ENCODE measurements at regions not wholly inside any gene's neighbourhood (a gene's known extent, or its start where the extent isn't known, plus 50 kb on each side); places are given as distances from the start of the nearest gene placed in this dataset.

GRCh38 chr2:200042944-200043343 lies 87.6 kb downstream of the MAIP1 start:
- DNase-seq = peak in 1 of 2 experiments; percentile 57
- peaks cover 47% of the 10 kb centered on the region for H3K4me1 ChIP-seq
- peak overlapping the region; percentile 71 for H3K27ac ChIP-seq
- H3K27me3 ChIP-seq = no peaks in the 10 kb centered on the region
- no peak overlapping the region for H3K4me3 ChIP-seq
- peaks cover 24% of the 10 kb centered on the region for H3K9me3 ChIP-seq (replicated peaks)
- H3K36me3 ChIP-seq = no peaks in the 10 kb centered on the region

- Histone ChIP-seq H3K36me3 (no peaks in the 10 kb centered on the region), H3K4me3 (no peak overlapping the region)
- DNase-seq = no peak
These were observed 89.1 kb downstream of the MAIP1 start for GRCh38 chr2:200044453-200044852.

GRCh38 chr2:200048421-200048820 lies 93.0 kb downstream of the MAIP1 start:
- Histone ChIP-seq H3K4me3 (no peak overlapping the region), H3K27ac (no peak overlapping the region), H3K9me3 (replicated peaks) (peaks cover 24% of the 10 kb centered on the region), H3K36me3 (0 out of 2 replicates have a peak, but pooled peaks cover 2% of the 10 kb centered on the region), H3K27me3 (no peaks in the 10 kb centered on the region), H3K4me1 (peaks cover 34% of the 10 kb centered on the region)
- no peak for DNase-seq

More at GRCh38 chr2:200044453-200044852, 89.1 kb downstream of the MAIP1 start:
- no peaks in the 10 kb centered on the region for H3K27me3 ChIP-seq
- H3K27ac ChIP-seq = no peak overlapping the region
- peaks cover 41% of the 10 kb centered on the region for H3K4me1 ChIP-seq
- peaks cover 24% of the 10 kb centered on the region for H3K9me3 ChIP-seq (replicated peaks)

GRCh38 chr2:200049086-200049485 lies 93.7 kb downstream of the MAIP1 start:
- no peak overlapping the region for H3K4me3 ChIP-seq
- no peaks in the 10 kb centered on the region for H3K27me3 ChIP-seq
- no peak for DNase-seq
- peaks cover 21% of the 10 kb centered on the region for H3K9me3 ChIP-seq (replicated peaks)
- H3K27ac ChIP-seq = no peak overlapping the region
- 0 out of 2 replicates have a peak, but pooled peaks cover 2% of the 10 kb centered on the region for H3K36me3 ChIP-seq
- peaks cover 32% of the 10 kb centered on the region for H3K4me1 ChIP-seq

GRCh38 chr2:200050921-200051610 lies 95.7 kb downstream of the MAIP1 start:
- Histone ChIP-seq H3K4me1 (peaks cover 32% of the 10 kb centered on the region), H3K27ac (peak overlapping the region; percentile 95), H3K9me3 (replicated peaks) (peaks cover 5% of the 10 kb centered on the region; the same call in 1 of the 2 replicates), H3K36me3 (0 out of 2 replicates have a peak, but pooled peaks cover 2% of the 10 kb centered on the region), H3K4me3 (no peak overlapping the region), H3K27me3 (no peaks in the 10 kb centered on the region)
- DNase-seq = peak; percentile 60 to 75

GRCh38 chr2:200051611-200051945 lies 96.2 kb downstream of the MAIP1 start:
- Histone ChIP-seq H3K27ac (peak overlapping the region; percentile 95), H3K4me3 (no peak overlapping the region)

GRCh38 chr2:200052627-200053026 lies 97.2 kb downstream of the MAIP1 start:
- H3K9me3 ChIP-seq (replicated peaks) = peaks cover 10% of the 10 kb centered on the region
- DNase-seq = no peak
- no peak overlapping the region for H3K4me3 ChIP-seq
- 0 out of 2 replicates have a peak, but pooled peaks cover 2% of the 10 kb centered on the region for H3K36me3 ChIP-seq
- H3K27ac ChIP-seq = peak overlapping the region; percentile 95
- no peaks in the 10 kb centered on the region for H3K27me3 ChIP-seq
- peaks cover 32% of the 10 kb centered on the region for H3K4me1 ChIP-seq

More at GRCh38 chr2:200051611-200051945, 96.2 kb downstream of the MAIP1 start:
- Histone ChIP-seq H3K4me1 (peaks cover 32% of the 10 kb centered on the region), H3K27me3 (no peaks in the 10 kb centered on the region), H3K9me3 (replicated peaks) (0 out of 2 replicates have a peak, but pooled peaks cover 4% of the 10 kb centered on the region), H3K36me3 (0 out of 2 replicates have a peak, but pooled peaks cover 2% of the 10 kb centered on the region)
- DNase-seq = peak; percentile 61 to 91

GRCh38 chr2:200054681-200055468 lies 99.5 kb downstream of the MAIP1 start:
- H3K4me1 ChIP-seq = peaks cover 28% of the 10 kb centered on the region

GRCh38 chr2:200056105-200056504 lies 100.7 kb downstream of the MAIP1 start:
- DNase-seq = no peak
- H3K36me3 ChIP-seq = 0 out of 2 replicates have a peak, but pooled peaks cover 2% of the 10 kb centered on the region
- H3K27ac ChIP-seq = no peak overlapping the region

More at GRCh38 chr2:200054681-200055468, 99.5 kb downstream of the MAIP1 start:
- DNase-seq = no peak
- H3K9me3 ChIP-seq (replicated peaks) = peaks cover 25% of the 10 kb centered on the region
- no peak overlapping the region for H3K4me3 ChIP-seq
- H3K27me3 ChIP-seq = no peaks in the 10 kb centered on the region
- H3K27ac ChIP-seq = no peak overlapping the region
- H3K36me3 ChIP-seq = 0 out of 2 replicates have a peak, but pooled peaks cover 2% of the 10 kb centered on the region

GRCh38 chr2:200063155-200063554 lies 107.8 kb downstream of the MAIP1 start:
- peaks cover 13% of the 10 kb centered on the region for H3K9me3 ChIP-seq (replicated peaks)
- no peaks in the 10 kb centered on the region for H3K36me3 ChIP-seq
- H3K4me1 ChIP-seq = peaks cover 57% of the 10 kb centered on the region
- peak overlapping the region; percentile 96 for H3K27ac ChIP-seq
- H3K4me3 ChIP-seq = no peak overlapping the region
- no peaks in the 10 kb centered on the region for H3K27me3 ChIP-seq
- DNase-seq = no peak

More at GRCh38 chr2:200056105-200056504, 100.7 kb downstream of the MAIP1 start:
- Histone ChIP-seq H3K9me3 (replicated peaks) (peaks cover 27% of the 10 kb centered on the region), H3K4me1 (peaks cover 27% of the 10 kb centered on the region), H3K27me3 (no peaks in the 10 kb centered on the region), H3K4me3 (no peak overlapping the region)

- H3K27ac ChIP-seq = peak overlapping the region; percentile 96
- peak in 1 of 2 experiments; percentile 73 for DNase-seq
- H3K36me3 ChIP-seq = no peaks in the 10 kb centered on the region
- H3K4me3 ChIP-seq = peak overlapping the region; percentile 58
- peaks cover 2% of the 10 kb centered on the region for H3K9me3 ChIP-seq (replicated peaks)
- peaks cover 55% of the 10 kb centered on the region for H3K4me1 ChIP-seq
- no peaks in the 10 kb centered on the region for H3K27me3 ChIP-seq
These were observed 109.5 kb downstream of the MAIP1 start for GRCh38 chr2:200064879-200065278.

- Histone ChIP-seq H3K4me1 (peaks cover 49% of the 10 kb centered on the region), H3K4me3 (peak overlapping the region; percentile 58), H3K27me3 (no peaks in the 10 kb centered on the region), H3K9me3 (replicated peaks) (no peaks in the 10 kb centered on the region; the same call in 1 of the 2 replicates), H3K27ac (peak overlapping the region; percentile 96), H3K36me3 (no peaks in the 10 kb centered on the region)
- DNase-seq = peak; percentile 79 to 96
These were observed 110.1 kb downstream of the MAIP1 start for GRCh38 chr2:200065477-200065876.

GRCh38 chr2:200066417-200066816 lies 111.0 kb downstream of the MAIP1 start:
- H3K9me3 ChIP-seq (replicated peaks) = no peaks in the 10 kb centered on the region; the same call in 1 of the 2 replicates
- no peak for DNase-seq
- H3K27ac ChIP-seq = peak overlapping the region; percentile 96
- no peaks in the 10 kb centered on the region for H3K27me3 ChIP-seq
- no peak overlapping the region for H3K4me3 ChIP-seq
- H3K4me1 ChIP-seq = peaks cover 45% of the 10 kb centered on the region
- H3K36me3 ChIP-seq = no peaks in the 10 kb centered on the region

GRCh38 chr2:200068642-200069041 lies 113.3 kb downstream of the MAIP1 start:
- Histone ChIP-seq H3K9me3 (replicated peaks) (no peaks in the 10 kb centered on the region), H3K27ac (no peak overlapping the region), H3K27me3 (no peaks in the 10 kb centered on the region), H3K4me1 (peaks cover 27% of the 10 kb centered on the region), H3K36me3 (no peaks in the 10 kb centered on the region), H3K4me3 (no peak overlapping the region)
- DNase-seq = no peak

- H3K4me1 ChIP-seq = peaks cover 59% of the 10 kb centered on the region
- H3K4me3 ChIP-seq = peak overlapping the region; percentile 18
- DNase-seq = peak; percentile 46 to 81
- no peaks in the 10 kb centered on the region for H3K36me3 ChIP-seq
- no peaks in the 10 kb centered on the region for H3K27me3 ChIP-seq
- H3K9me3 ChIP-seq (replicated peaks) = 0 out of 2 replicates have a peak, but pooled peaks cover 5% of the 10 kb centered on the region
- peak overlapping the region; percentile 79 for H3K27ac ChIP-seq
These were observed 121.8 kb downstream of the MAIP1 start for GRCh38 chr2:200077210-200077650.

All from SJCRH30 (cell line).